GM23248 (cell line): ENCODE measurements at regions not wholly inside any gene's neighbourhood (a gene's known extent, or its start where the extent isn't known, plus 50 kb on each side); places are given as distances from the start of the nearest gene placed in this dataset.

Experiments
- EZH2 ChIP-seq: fragments of 200-600 bp; sonication (generic); IDR thresholded peaks from 2 replicates; pipeline ENCODE4 v1.6.1; 2018; ENCODE audit warnings: antibody characterized with exemption, mild to moderate bottlenecking; ENCODE audit not compliant: insufficient read depth, poor library complexity, severe bottlenecking
- EZH2phosphoT487 ChIP-seq: fragments of 200-600 bp; sonication (generic); IDR thresholded peaks from 2 replicates; pipeline ENCODE4 v1.6.1; 2018; ENCODE audit warnings: antibody characterized with exemption, moderate library complexity, mild to moderate bottlenecking, low read depth; ENCODE audit not compliant: insufficient read depth

DNA sequence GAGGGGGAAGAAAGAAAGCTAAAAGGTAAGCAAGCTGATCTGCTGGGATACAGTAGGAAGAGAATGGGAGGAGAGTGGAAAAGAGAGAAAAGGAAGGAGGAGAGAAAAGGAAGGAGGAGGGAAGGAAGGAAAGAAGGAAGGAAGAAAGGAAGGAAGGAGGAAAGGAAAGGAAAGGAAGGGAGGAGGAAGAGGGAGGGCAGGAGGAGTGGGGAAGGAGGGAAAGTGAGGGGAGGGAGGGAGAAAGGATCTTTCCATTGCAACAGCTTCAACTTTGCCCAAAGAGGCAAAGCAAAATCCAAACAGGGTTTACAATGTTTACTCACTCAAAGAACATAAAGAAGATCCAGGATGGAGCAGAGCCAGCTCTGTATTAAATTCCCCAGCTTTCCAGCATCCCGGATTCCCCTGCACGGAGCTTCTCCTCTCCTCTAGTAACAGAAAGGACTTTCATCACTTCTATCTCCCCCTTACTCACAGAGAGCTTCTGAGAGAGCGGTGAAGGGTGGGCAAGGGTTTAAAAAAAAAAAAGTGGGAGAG is 494.2 kb upstream of the PROK2 start:
- TF ChIP-seq EZH2 = no peak
- TF ChIP-seq EZH2phosphoT487 = no peak
